ENCODE measurements at regions not wholly inside any gene's neighbourhood (a gene's known extent, or its start where the extent isn't known, plus 50 kb on each side); places are given as distances from the start of the nearest gene placed in this dataset.
"Not testable (repeated sequence)": the region's sequence is repeated elsewhere in the genome, so short reads cannot be mapped to it uniquely, and the experiment has no call there.

GRCh38 chr21:9753943-9754342 is 767.4 kb upstream of the TPTE start:
- 13 to 50% (median 34%) methylated on average over 6 to 7 of the region's 7 CpGs for WGBS, 10 experiments
- ATAC-seq (replicated peaks in 6 of 8): no peak
- in situ Hi-C loops (cut with MboI; ENCODE audit: low pct_unique_long_range_greater_than_20kb in 2 of 9, low sequenced_read_pairs in 9 of 9, unreplicated experiment in 9 of 9): no loop called here

DNA sequence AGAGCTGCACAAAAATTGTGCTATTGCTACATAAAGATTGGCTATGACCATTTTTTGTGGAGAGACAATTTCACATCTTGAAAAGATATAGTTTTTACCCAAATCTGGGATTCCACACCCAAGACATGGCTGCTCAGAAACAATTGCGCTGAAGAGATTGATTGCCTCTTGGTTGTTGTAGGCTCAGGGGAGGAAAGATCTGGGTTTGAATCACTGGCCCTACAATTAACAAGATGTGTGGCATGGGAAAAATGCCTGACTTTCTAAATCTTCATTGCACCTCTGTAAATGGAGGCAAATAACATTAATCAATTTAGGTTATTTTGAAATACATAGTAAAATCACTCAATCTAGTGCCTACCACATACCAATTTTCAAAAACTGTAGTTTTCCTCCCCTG is 766.9 kb upstream of the TPTE start:
- ATAC-seq (replicated peaks in 6 of 8): not testable (repeated sequence)
- 13 to 71% (median 50%) methylated on average over 1 of the region's 1 CpG; no CpG with 5 or more reads in 5 of the 10 experiments for WGBS, 10 experiments

More at GRCh38 chr21:9753943-9754342, 767.4 kb upstream of the TPTE start:
- H3K4me1 ChIP-seq (replicated peaks in 1 of 2): no peaks in the 10 kb centered on the region
- H3K4me3 ChIP-seq: no peak overlapping the region
- H3K27ac ChIP-seq: no peak overlapping the region

DNA sequence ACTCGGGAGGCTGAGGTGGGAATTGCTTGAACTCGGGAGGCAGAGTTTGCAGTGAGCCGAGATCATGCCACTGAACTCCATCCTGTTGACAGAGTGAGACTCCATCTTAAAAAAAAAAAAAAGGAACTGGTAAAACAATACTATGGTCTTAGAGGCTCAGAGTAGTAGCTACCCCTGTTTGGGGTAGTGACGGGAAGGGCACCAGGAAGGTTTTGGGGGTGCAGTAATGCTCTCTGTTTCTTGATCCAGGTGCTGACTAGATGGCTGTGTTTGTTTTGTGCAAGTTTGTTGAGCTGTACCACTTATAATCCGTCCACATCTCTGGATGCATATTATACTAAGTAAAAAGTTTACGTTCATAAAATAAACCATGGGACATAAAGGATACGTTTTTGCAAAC is 765.8 kb upstream of the TPTE start:
- in situ Hi-C loops (cut with MboI; ENCODE audit: low pct_unique_long_range_greater_than_20kb in 2 of 9, low sequenced_read_pairs in 9 of 9, unreplicated experiment in 9 of 9): no loop called here
- no peak overlapping the region for H3K4me3 ChIP-seq
- no peak for ATAC-seq (replicated peaks in 6 of 8)
- no peak overlapping the region for H3K27ac ChIP-seq
- no peaks in the 10 kb centered on the region for H3K4me1 ChIP-seq (replicated peaks in 1 of 2)
- 6 to 37% (median 21%) methylated on average over 4 to 7 of the region's 7 CpGs for WGBS, 10 experiments

More for the DNA sequence above, 766.9 kb upstream of the TPTE start:
- H3K4me3 ChIP-seq; H3K4me1 ChIP-seq (replicated peaks in 1 of 2); in situ Hi-C loops (cut with MboI; ENCODE audit: low pct_unique_long_range_greater_than_20kb in 2 of 9, low sequenced_read_pairs in 9 of 9, unreplicated experiment in 9 of 9); H3K27ac ChIP-seq: not testable (repeated sequence)

GRCh38 chr21:9756677-9757076 is 764.7 kb upstream of the TPTE start:
- Histone ChIP-seq H3K4me3 (no peak overlapping the region), H3K27ac (no peak overlapping the region), H3K4me1 (replicated peaks in 1 of 2) (no peaks in the 10 kb centered on the region)
- 5 to 66% (median 45%) methylated on average over 6 to 9 of the region's 9 CpGs for WGBS, 10 experiments
- in situ Hi-C loops (cut with MboI; ENCODE audit: low pct_unique_long_range_greater_than_20kb in 2 of 9, low sequenced_read_pairs in 9 of 9, unreplicated experiment in 9 of 9): no loop called here
- ATAC-seq (replicated peaks in 6 of 8): no peak

GRCh38 chr21:9757118-9757517 is 764.3 kb upstream of the TPTE start:
- H3K4me3 ChIP-seq; H3K27ac ChIP-seq; H3K4me1 ChIP-seq (replicated peaks in 1 of 2); ATAC-seq (replicated peaks in 6 of 8); in situ Hi-C loops (cut with MboI; ENCODE audit: low pct_unique_long_range_greater_than_20kb in 2 of 9, low sequenced_read_pairs in 9 of 9, unreplicated experiment in 9 of 9): not testable (repeated sequence)
- WGBS, 10 experiments: 0 to 44% (median 30%) methylated on average over 2 to 5 of the region's 9 CpGs; no CpG with 5 or more reads in 3 of the 10 experiments

- H3K4me1 ChIP-seq (replicated peaks in 1 of 2); ATAC-seq (replicated peaks in 6 of 8); H3K4me3 ChIP-seq; in situ Hi-C loops (cut with MboI; ENCODE audit: low pct_unique_long_range_greater_than_20kb in 2 of 9, low sequenced_read_pairs in 9 of 9, unreplicated experiment in 9 of 9); H3K27ac ChIP-seq: not testable (repeated sequence)
- WGBS, 10 experiments: 21 to 61% (median 43%) methylated on average over 6 to 8 of the region's 9 CpGs
Observed at GRCh38 chr21:9757572-9757971, 763.8 kb upstream of the TPTE start.

GRCh38 chr21:9758141-9758540 is 763.2 kb upstream of the TPTE start:
- Histone ChIP-seq H3K4me1 (replicated peaks in 1 of 2) (no peaks in the 10 kb centered on the region), H3K4me3 (no peak overlapping the region), H3K27ac (no peak overlapping the region)
- in situ Hi-C loops (cut with MboI; ENCODE audit: low pct_unique_long_range_greater_than_20kb in 2 of 9, low sequenced_read_pairs in 9 of 9, unreplicated experiment in 9 of 9): no loop called here
- WGBS, 10 experiments: 6 to 48% (median 29%) methylated on average over 6 of the region's 6 CpGs
- ATAC-seq (replicated peaks in 6 of 8): no peak

- Histone ChIP-seq H3K4me1 (replicated peaks in 1 of 2) (no peaks in the 10 kb centered on the region), H3K27ac (no peak overlapping the region), H3K4me3 (no peak overlapping the region)
- ATAC-seq (replicated peaks in 6 of 8): no peak
- 5 to 43% (median 21%) methylated on average over 4 to 6 of the region's 6 CpGs for WGBS, 10 experiments
- in situ Hi-C loops (cut with MboI; ENCODE audit: low pct_unique_long_range_greater_than_20kb in 2 of 9, low sequenced_read_pairs in 9 of 9, unreplicated experiment in 9 of 9): no loop called here
Observed at GRCh38 chr21:9758888-9759287, 762.5 kb upstream of the TPTE start.

DNA sequence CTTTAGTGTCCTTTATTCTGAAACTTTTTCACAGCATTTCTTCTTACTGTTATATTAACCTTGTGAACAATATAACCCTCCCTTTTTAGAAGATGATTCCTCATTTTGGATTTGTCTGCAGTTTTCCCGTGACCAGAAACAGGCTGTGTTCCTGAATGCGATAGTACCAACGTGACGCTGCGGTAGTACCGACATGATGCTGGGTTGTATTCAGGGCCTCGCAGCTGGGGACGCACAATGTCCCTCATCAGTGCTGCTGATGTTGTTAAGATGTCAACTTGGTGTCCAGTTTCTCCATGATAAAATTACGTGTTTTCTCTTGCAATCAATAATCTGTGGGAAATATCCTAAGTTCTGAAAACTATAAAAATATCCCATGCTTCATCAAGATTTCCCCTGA is 761.4 kb upstream of the TPTE start:
- no peak overlapping the region for H3K4me3 ChIP-seq
- WGBS, 10 experiments: 22 to 72% (median 59%) methylated on average over 9 of the region's 9 CpGs
- H3K4me1 ChIP-seq (replicated peaks in 1 of 2): no peaks in the 10 kb centered on the region
- no peak overlapping the region for H3K27ac ChIP-seq
- no peak for ATAC-seq (replicated peaks in 6 of 8)
- in situ Hi-C loops (cut with MboI; ENCODE audit: low pct_unique_long_range_greater_than_20kb in 2 of 9, low sequenced_read_pairs in 9 of 9, unreplicated experiment in 9 of 9): no loop called here

- H3K4me1 ChIP-seq (replicated peaks in 1 of 2): no peaks in the 10 kb centered on the region
- no peak overlapping the region for H3K27ac ChIP-seq
- ATAC-seq (replicated peaks in 6 of 8): no peak
- in situ Hi-C loops (cut with MboI; ENCODE audit: low pct_unique_long_range_greater_than_20kb in 2 of 9, low sequenced_read_pairs in 9 of 9, unreplicated experiment in 9 of 9): no loop called here
- 5 to 52% (median 21%) methylated on average over 5 of the region's 5 CpGs for WGBS, 10 experiments
- H3K4me3 ChIP-seq: no peak overlapping the region
Observed at GRCh38 chr21:9760398-9761074, 760.8 kb upstream of the TPTE start.

DNA sequence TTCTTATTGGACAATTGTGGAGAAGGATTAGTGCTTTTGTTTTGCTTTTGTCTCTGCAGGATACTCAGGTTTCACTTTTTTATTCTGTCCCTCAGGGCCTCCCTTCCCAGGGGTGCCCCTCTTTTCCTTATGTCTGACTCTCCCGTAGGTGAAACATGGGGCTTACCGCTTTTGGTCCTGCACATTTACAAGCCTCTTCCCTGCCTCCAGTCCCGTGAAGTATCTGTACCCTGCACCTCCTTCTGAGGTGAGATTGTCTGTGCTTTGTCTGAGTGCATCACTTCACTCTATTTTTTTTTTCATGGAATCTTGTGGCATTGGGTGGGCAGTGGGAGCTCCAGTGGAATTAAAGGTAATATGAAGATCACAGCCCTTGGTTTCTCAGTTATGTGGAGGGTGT is 758.1 kb upstream of the TPTE start:
- WGBS, 10 experiments: 8 to 49% (median 35%) methylated on average over 3 of the region's 3 CpGs
- Histone ChIP-seq H3K4me3 (no peak overlapping the region), H3K4me1 (replicated peaks in 1 of 2) (no peaks in the 10 kb centered on the region), H3K27ac (no peak overlapping the region)
- in situ Hi-C loops (cut with MboI; ENCODE audit: low pct_unique_long_range_greater_than_20kb in 2 of 9, low sequenced_read_pairs in 9 of 9, unreplicated experiment in 9 of 9): no loop called here
- ATAC-seq (replicated peaks in 6 of 8): no peak

DNA sequence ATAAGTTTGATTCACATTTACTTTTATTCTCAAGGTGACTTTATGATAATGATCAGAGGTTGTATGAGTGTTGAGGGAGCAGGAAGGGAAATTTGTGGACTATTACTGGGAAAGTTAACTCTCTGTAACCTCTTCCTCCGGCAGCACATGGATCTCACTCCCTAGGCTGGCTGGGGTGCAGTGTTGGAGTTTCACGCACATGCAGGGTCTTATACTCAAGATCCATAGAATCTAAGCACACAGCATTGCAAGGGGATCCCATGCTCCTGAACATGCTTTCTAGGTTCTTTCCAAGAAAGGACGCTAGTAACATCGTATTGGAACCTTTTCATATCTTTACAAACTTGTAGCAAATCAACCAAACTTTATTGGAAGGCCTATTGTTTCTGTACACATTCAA is 757.6 kb upstream of the TPTE start:
- Histone ChIP-seq H3K27ac (no peak overlapping the region), H3K4me1 (replicated peaks in 1 of 2) (no peaks in the 10 kb centered on the region), H3K4me3 (no peak overlapping the region)
- in situ Hi-C loops (cut with MboI; ENCODE audit: low pct_unique_long_range_greater_than_20kb in 2 of 9, low sequenced_read_pairs in 9 of 9, unreplicated experiment in 9 of 9): no loop called here
- WGBS, 10 experiments: 15 to 58% (median 31%) methylated on average over 3 to 4 of the region's 4 CpGs
- ATAC-seq (replicated peaks in 6 of 8): no peak

- H3K4me1 ChIP-seq (replicated peaks in 1 of 2); H3K4me3 ChIP-seq; ATAC-seq (replicated peaks in 6 of 8); H3K27ac ChIP-seq; in situ Hi-C loops (cut with MboI; ENCODE audit: low pct_unique_long_range_greater_than_20kb in 2 of 9, low sequenced_read_pairs in 9 of 9, unreplicated experiment in 9 of 9): not testable (repeated sequence)
- 16 to 55% (median 43%) methylated on average over 5 to 6 of the region's 6 CpGs for WGBS, 10 experiments
Observed at GRCh38 chr21:9764294-9764693, 757.1 kb upstream of the TPTE start.

GRCh38 chr21:9765538-9765937 is 755.8 kb upstream of the TPTE start:
- ATAC-seq (replicated peaks in 6 of 8): not testable (repeated sequence)

More at GRCh38 chr21:9765538-9765937, 755.8 kb upstream of the TPTE start:
- H3K4me3 ChIP-seq; in situ Hi-C loops (cut with MboI; ENCODE audit: low pct_unique_long_range_greater_than_20kb in 2 of 9, low sequenced_read_pairs in 9 of 9, unreplicated experiment in 9 of 9); H3K27ac ChIP-seq; H3K4me1 ChIP-seq (replicated peaks in 1 of 2): not testable (repeated sequence)
- 0 to 26% (median 7%) methylated on average over 1 of the region's 1 CpG for WGBS, 10 experiments

Data from motor neuron (in vitro differentiated cells).